Suprapubic skin (tissue), 3 donors: ENCODE measurements at regions not wholly inside any gene's neighbourhood (a gene's known extent, or its start where the extent isn't known, plus 50 kb on each side); places are given as distances from the start of the nearest gene placed in this dataset.

Source experiments
- POLR2A ChIP-seq, 2 donors: fragments of 450-650 bp; IDR thresholded peaks; one replicate each; pipeline ENCODE4 v1.6.1; 2017; ENCODE audit warnings: antibody characterized with exemption in 2 of 2, mild to moderate bottlenecking in 2 of 2, moderate library complexity in 2 of 2
- TF ChIP-seq, protein P1 (sequence below), 2 donors: fragments of 200-600 bp in 1 of 2; fragments of 450-650 bp in 1 of 2; sonication (generic) in 1 of 2; IDR thresholded peaks; one replicate each; pipeline ENCODE4 v1.5.1; 2016 to 2019; ENCODE audit warnings: antibody characterized with exemption in 2 of 2, mild to moderate bottlenecking in 1 of 2, moderate library complexity in 1 of 2

DNA sequence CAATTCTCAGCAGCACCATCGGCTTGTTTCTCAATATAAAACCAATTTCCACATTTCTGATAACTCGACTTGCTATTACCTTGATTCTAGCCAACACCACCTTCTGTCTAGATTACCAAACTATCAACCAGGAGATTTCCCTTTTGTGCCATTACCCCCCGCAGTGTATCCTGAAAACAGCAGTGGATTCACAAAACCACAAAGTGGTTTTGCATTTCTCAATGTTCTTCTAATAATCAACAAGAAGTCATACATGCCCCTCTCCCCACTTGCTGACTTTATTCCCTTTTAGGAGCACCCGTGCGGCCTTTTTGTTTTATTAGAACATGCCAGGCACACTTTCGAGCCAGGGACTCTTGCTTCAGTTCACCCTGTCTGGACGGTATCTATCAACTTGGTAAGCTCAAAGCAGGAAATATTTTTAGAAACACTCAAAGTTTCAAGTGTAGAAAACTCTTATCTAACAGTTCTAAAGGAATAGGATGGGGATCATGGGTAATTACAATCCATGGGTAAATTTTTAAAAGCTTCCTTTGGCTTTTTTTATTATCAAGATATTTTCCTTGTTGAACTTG lies 967.4 kb downstream of the EFNB2 start:
- TF ChIP-seq, protein P1, sequence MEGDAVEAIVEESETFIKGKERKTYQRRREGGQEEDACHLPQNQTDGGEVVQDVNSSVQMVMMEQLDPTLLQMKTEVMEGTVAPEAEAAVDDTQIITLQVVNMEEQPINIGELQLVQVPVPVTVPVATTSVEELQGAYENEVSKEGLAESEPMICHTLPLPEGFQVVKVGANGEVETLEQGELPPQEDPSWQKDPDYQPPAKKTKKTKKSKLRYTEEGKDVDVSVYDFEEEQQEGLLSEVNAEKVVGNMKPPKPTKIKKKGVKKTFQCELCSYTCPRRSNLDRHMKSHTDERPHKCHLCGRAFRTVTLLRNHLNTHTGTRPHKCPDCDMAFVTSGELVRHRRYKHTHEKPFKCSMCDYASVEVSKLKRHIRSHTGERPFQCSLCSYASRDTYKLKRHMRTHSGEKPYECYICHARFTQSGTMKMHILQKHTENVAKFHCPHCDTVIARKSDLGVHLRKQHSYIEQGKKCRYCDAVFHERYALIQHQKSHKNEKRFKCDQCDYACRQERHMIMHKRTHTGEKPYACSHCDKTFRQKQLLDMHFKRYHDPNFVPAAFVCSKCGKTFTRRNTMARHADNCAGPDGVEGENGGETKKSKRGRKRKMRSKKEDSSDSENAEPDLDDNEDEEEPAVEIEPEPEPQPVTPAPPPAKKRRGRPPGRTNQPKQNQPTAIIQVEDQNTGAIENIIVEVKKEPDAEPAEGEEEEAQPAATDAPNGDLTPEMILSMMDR (IDR thresholded peaks at IDR 0.05) = no peak
- no peak for TF ChIP-seq POLR2A (IDR thresholded peaks at IDR 0.05)
